Activated CD4-positive, alpha-beta memory T cell treated with anti-CD3 and anti-CD28 coated beads, Interleukin-2, amount 10 ng/mL, durations not matched to agents 7 days and 5 days (primary cell): ENCODE measurements at regions not wholly inside any gene's neighbourhood (a gene's known extent, or its start where the extent isn't known, plus 50 kb on each side); places are given as distances from the start of the nearest gene placed in this dataset.
"Not testable (repeated sequence)": the region's sequence is repeated elsewhere in the genome, so short reads cannot be mapped to it uniquely, and the experiment has no call there.

Experiments
- CTCF ChIA-PET: fragments of 350-600 bp; sonication (Branson Sonifier 250); formaldehyde crosslinking; loops from one replicate; lab custom pipeline; 2021; ENCODE audit warnings: antibody characterized with exemption, inconsistent platforms; lab: Charles Lee
- POLR2A ChIA-PET: fragments of 350-600 bp; sonication (Branson Sonifier 250); formaldehyde crosslinking; loops from one replicate; lab custom pipeline; 2021; ENCODE audit warnings: antibody characterized with exemption; lab: Charles Lee
- DNase-seq: peaks from one replicate; pipeline ENCODE4 v3.0.0-alpha.2; 2020
- H3K27ac Mint-ChIP-seq: one replicate; pipeline ENCODE4 v1.8.0; 2021; ENCODE audit warnings: mild to moderate bottlenecking, mixed read lengths
- H3K27me3 Mint-ChIP-seq: one replicate; pipeline ENCODE4 v1.8.0; 2021; ENCODE audit warnings: mixed read lengths
- H3K36me3 Mint-ChIP-seq: one replicate; pipeline ENCODE4 v1.8.0; 2021; ENCODE audit warnings: low read depth, mixed read lengths
- H3K4me1 Mint-ChIP-seq: one replicate; pipeline ENCODE4 v1.8.0; 2021; ENCODE audit warnings: mixed read lengths
- H3K4me3 Mint-ChIP-seq: one replicate; pipeline ENCODE4 v1.8.0; 2021; ENCODE audit warnings: mild to moderate bottlenecking, mixed read lengths
- H3K9me3 Mint-ChIP-seq: one replicate; pipeline ENCODE4 v1.8.0; 2021; ENCODE audit warnings: mixed read lengths

GRCh38 chr2:219844401-219845091 lies 217.1 kb downstream of the SLC4A3 start:
- Mint-ChIP-seq H3K9me3 (no peaks in the 10 kb centered on the region), H3K4me3 (no peak overlapping the region), H3K36me3 (no peaks in the 10 kb centered on the region), H3K27me3 (no peaks in the 10 kb centered on the region), H3K4me1 (no peaks in the 10 kb centered on the region), H3K27ac (no peak overlapping the region)
- CTCF ChIA-PET, result no interaction called here
- POLR2A ChIA-PET, result no interaction called here
- no peak for DNase-seq

GRCh38 chr2:219848882-219849281 lies 221.5 kb downstream of the SLC4A3 start:
- no peak overlapping the region for H3K27ac Mint-ChIP-seq
- H3K4me3 Mint-ChIP-seq, result no peak overlapping the region
- no peaks in the 10 kb centered on the region for H3K4me1 Mint-ChIP-seq
- DNase-seq, result no peak
- no peaks in the 10 kb centered on the region for H3K27me3 Mint-ChIP-seq
- H3K36me3 Mint-ChIP-seq, result no peaks in the 10 kb centered on the region
- POLR2A ChIA-PET, result no interaction called here
- no peaks in the 10 kb centered on the region for H3K9me3 Mint-ChIP-seq
- CTCF ChIA-PET, result no interaction called here

GRCh38 chr2:219851169-219851568 lies 223.7 kb downstream of the SLC4A3 start:
- no peaks in the 10 kb centered on the region for H3K36me3 Mint-ChIP-seq
- no peaks in the 10 kb centered on the region for H3K27me3 Mint-ChIP-seq
- H3K4me3 Mint-ChIP-seq, result no peak overlapping the region
- H3K27ac Mint-ChIP-seq, result no peak overlapping the region
- no peak for DNase-seq
- no peaks in the 10 kb centered on the region for H3K9me3 Mint-ChIP-seq
- POLR2A ChIA-PET, result no interaction called here
- no peaks in the 10 kb centered on the region for H3K4me1 Mint-ChIP-seq
- CTCF ChIA-PET, result no interaction called here

GRCh38 chr2:219851801-219852481 lies 224.5 kb downstream of the SLC4A3 start:
- DNase-seq, result no peak
- no peaks in the 10 kb centered on the region for H3K9me3 Mint-ChIP-seq
- CTCF ChIA-PET, result no interaction called here
- H3K36me3 Mint-ChIP-seq, result no peaks in the 10 kb centered on the region
- no peaks in the 10 kb centered on the region for H3K27me3 Mint-ChIP-seq
- no peak overlapping the region for H3K27ac Mint-ChIP-seq
- POLR2A ChIA-PET, result no interaction called here
- H3K4me3 Mint-ChIP-seq, result no peak overlapping the region
- no peaks in the 10 kb centered on the region for H3K4me1 Mint-ChIP-seq

- Mint-ChIP-seq H3K4me3 (no peak overlapping the region), H3K4me1 (no peaks in the 10 kb centered on the region), H3K36me3 (no peaks in the 10 kb centered on the region), H3K27me3 (no peaks in the 10 kb centered on the region), H3K9me3 (no peaks in the 10 kb centered on the region), H3K27ac (no peak overlapping the region)
- ChIA-PET POLR2A (no interaction called here), CTCF (no interaction called here)
- no peak for DNase-seq
Measured at GRCh38 chr2:219852626-219853025, 225.2 kb downstream of the SLC4A3 start.

GRCh38 chr2:219856602-219857001 lies 229.2 kb downstream of the SLC4A3 start:
- ChIA-PET CTCF (no interaction called here), POLR2A (no interaction called here)
- H3K9me3 Mint-ChIP-seq, result no peaks in the 10 kb centered on the region
- H3K4me1 Mint-ChIP-seq, result no peaks in the 10 kb centered on the region
- no peak for DNase-seq
- no peak overlapping the region for H3K27ac Mint-ChIP-seq
- no peaks in the 10 kb centered on the region for H3K36me3 Mint-ChIP-seq
- H3K27me3 Mint-ChIP-seq, result no peaks in the 10 kb centered on the region
- H3K4me3 Mint-ChIP-seq, result no peak overlapping the region

GRCh38 chr2:219857751-219858150 lies 230.3 kb downstream of the SLC4A3 start:
- POLR2A ChIA-PET, result no interaction called here
- H3K9me3 Mint-ChIP-seq, result no peaks in the 10 kb centered on the region
- H3K36me3 Mint-ChIP-seq, result no peaks in the 10 kb centered on the region
- H3K27ac Mint-ChIP-seq, result no peak overlapping the region
- CTCF ChIA-PET, result no interaction called here
- H3K4me3 Mint-ChIP-seq, result no peak overlapping the region
- H3K27me3 Mint-ChIP-seq, result no peaks in the 10 kb centered on the region
- DNase-seq, result no peak
- no peaks in the 10 kb centered on the region for H3K4me1 Mint-ChIP-seq

GRCh38 chr2:219861307-219861706 lies 233.9 kb downstream of the SLC4A3 start:
- no peak for DNase-seq
- no peak overlapping the region for H3K27ac Mint-ChIP-seq
- POLR2A ChIA-PET, result no interaction called here
- no peaks in the 10 kb centered on the region for H3K36me3 Mint-ChIP-seq
- H3K4me3 Mint-ChIP-seq, result no peak overlapping the region
- CTCF ChIA-PET, result no interaction called here
- H3K27me3 Mint-ChIP-seq, result no peaks in the 10 kb centered on the region
- H3K4me1 Mint-ChIP-seq, result no peaks in the 10 kb centered on the region
- no peaks in the 10 kb centered on the region for H3K9me3 Mint-ChIP-seq

- H3K36me3 Mint-ChIP-seq, result no peaks in the 10 kb centered on the region
- ChIA-PET POLR2A (no interaction called here), CTCF (no interaction called here)
- no peaks in the 10 kb centered on the region for H3K4me1 Mint-ChIP-seq
- no peaks in the 10 kb centered on the region for H3K27me3 Mint-ChIP-seq
- no peak overlapping the region for H3K4me3 Mint-ChIP-seq
- no peak overlapping the region for H3K27ac Mint-ChIP-seq
- H3K9me3 Mint-ChIP-seq, result no peaks in the 10 kb centered on the region
- no peak for DNase-seq
Measured at GRCh38 chr2:219864154-219864553, 236.7 kb downstream of the SLC4A3 start.

- H3K27ac Mint-ChIP-seq, result no peak overlapping the region
- ChIA-PET POLR2A (no interaction called here), CTCF (no interaction called here)
- H3K9me3 Mint-ChIP-seq, result no peaks in the 10 kb centered on the region
- H3K36me3 Mint-ChIP-seq, result no peaks in the 10 kb centered on the region
- H3K4me1 Mint-ChIP-seq, result no peaks in the 10 kb centered on the region
- H3K4me3 Mint-ChIP-seq, result no peak overlapping the region
- no peak for DNase-seq
- no peaks in the 10 kb centered on the region for H3K27me3 Mint-ChIP-seq
Measured at GRCh38 chr2:219868635-219869034, 241.2 kb downstream of the SLC4A3 start.

- no peaks in the 10 kb centered on the region for H3K27me3 Mint-ChIP-seq
- H3K4me3 Mint-ChIP-seq, result no peak overlapping the region
- no peaks in the 10 kb centered on the region for H3K4me1 Mint-ChIP-seq
- H3K27ac Mint-ChIP-seq, result no peak overlapping the region
- no peaks in the 10 kb centered on the region for H3K36me3 Mint-ChIP-seq
- no peak for DNase-seq
- CTCF ChIA-PET, result no interaction called here
- no peaks in the 10 kb centered on the region for H3K9me3 Mint-ChIP-seq
- POLR2A ChIA-PET, result no interaction called here
Measured at GRCh38 chr2:219870041-219870440, 242.6 kb downstream of the SLC4A3 start.

- no peak for DNase-seq
- CTCF ChIA-PET, result no interaction called here
- Mint-ChIP-seq H3K27me3 (no peaks in the 10 kb centered on the region), H3K4me1 (no peaks in the 10 kb centered on the region), H3K27ac (no peak overlapping the region), H3K4me3 (no peak overlapping the region), H3K9me3 (no peaks in the 10 kb centered on the region), H3K36me3 (no peaks in the 10 kb centered on the region)
- POLR2A ChIA-PET, result no interaction called here
Measured at GRCh38 chr2:219871351-219871750, 243.9 kb downstream of the SLC4A3 start.

GRCh38 chr2:219875036-219875435 lies 247.6 kb downstream of the SLC4A3 start:
- no peaks in the 10 kb centered on the region for H3K4me1 Mint-ChIP-seq
- no peak for DNase-seq
- no peak overlapping the region for H3K27ac Mint-ChIP-seq
- no peaks in the 10 kb centered on the region for H3K9me3 Mint-ChIP-seq
- POLR2A ChIA-PET, result no interaction called here
- no peaks in the 10 kb centered on the region for H3K36me3 Mint-ChIP-seq
- no peak overlapping the region for H3K4me3 Mint-ChIP-seq
- CTCF ChIA-PET, result no interaction called here
- no peaks in the 10 kb centered on the region for H3K27me3 Mint-ChIP-seq

GRCh38 chr2:219875986-219876385 lies 248.6 kb downstream of the SLC4A3 start:
- POLR2A ChIA-PET, H3K4me3 Mint-ChIP-seq, H3K4me1 Mint-ChIP-seq, CTCF ChIA-PET, H3K36me3 Mint-ChIP-seq, H3K27me3 Mint-ChIP-seq, H3K27ac Mint-ChIP-seq, H3K9me3 Mint-ChIP-seq, DNase-seq: not testable (repeated sequence)
